GM23338 (cell line): ENCODE measurements at regions not wholly inside any gene's neighbourhood (a gene's known extent, or its start where the extent isn't known, plus 50 kb on each side); places are given as distances from the start of the nearest gene placed in this dataset.

ENCODE experiments used
- CREB1 ChIP-seq: fragments of 250-450 bp; sonication (Bioruptor Pico); IDR thresholded peaks from 2 replicates; pipeline ENCODE4 v1.5.0; 2020; ENCODE audit warnings: low read depth, mild to moderate bottlenecking, moderate library complexity
- EZH2 ChIP-seq: fragments of 200-600 bp; sonication (generic); IDR thresholded peaks from one replicate; pipeline ENCODE4 v1.8.0; 2017; ENCODE audit warnings: antibody characterized with exemption, mild to moderate bottlenecking, low read depth; ENCODE audit not compliant: unreplicated experiment
- EZH2phosphoT487 ChIP-seq: fragments of 200-600 bp; sonication (generic); IDR thresholded peaks from one replicate; pipeline ENCODE4 v1.8.1; 2018; ENCODE audit warnings: antibody characterized with exemption; ENCODE audit not compliant: unreplicated experiment
- NANOG ChIP-seq: IDR thresholded peaks from 2 replicates; pipeline ENCODE4 v1.6.1; 2016; ENCODE audit warnings: antibody characterized with exemption, borderline replicate concordance
- POLR2AphosphoS5 ChIP-seq: IDR thresholded peaks from 2 replicates; pipeline ENCODE4 v1.6.1; 2016; ENCODE audit warnings: antibody characterized with exemption, low read depth
- STAT1 ChIP-seq: IDR thresholded peaks from one replicate; pipeline ENCODE4 v1.6.1; 2016; ENCODE audit warnings: antibody characterized with exemption; ENCODE audit not compliant: unreplicated experiment
- ZNF331 ChIP-seq: fragments of 250-450 bp; sonication (Bioruptor Pico); IDR thresholded peaks from 2 replicates; pipeline ENCODE4 v1.5.0; 2020; ENCODE audit warnings: low read depth, mild to moderate bottlenecking, moderate library complexity
- ZNF462 ChIP-seq: fragments of 250-450 bp; sonication (Bioruptor Pico); IDR thresholded peaks from 2 replicates; pipeline ENCODE4 v1.5.0; 2020; ENCODE audit warnings: mild to moderate bottlenecking, moderate library complexity
- TF ChIP-seq, protein P1 (sequence below), 2 experiments: fragments of 200-600 bp in 1 of 2; sonication (generic) in 1 of 2; conservative IDR thresholded peaks; 2 replicates each; pipeline versions ENCODE4 v1.5.1 to v1.6.1; 2016 to 2017; ENCODE audit warnings: antibody characterized with exemption in 2 of 2, low read depth in 2 of 2, mild to moderate bottlenecking in 2 of 2, moderate library complexity in 1 of 2
- TF ChIP-seq, protein P2 (sequence below): IDR thresholded peaks from one replicate; pipeline ENCODE4 v1.6.1; 2018; ENCODE audit warnings: antibody characterized with exemption; ENCODE audit not compliant: unreplicated experiment

GRCh38 chr5:96017951-96018350 lies 56.3 kb upstream of the ELL2 start:
- TF ChIP-seq POLR2AphosphoS5 (no peak), EZH2 (no peak), CREB1 (no peak), ZNF331 (CRISPR knock-in tag) (no peak), EZH2phosphoT487 (no peak), ZNF462 (no peak), STAT1 (no peak), NANOG (no peak)
- TF ChIP-seq, protein P1, sequence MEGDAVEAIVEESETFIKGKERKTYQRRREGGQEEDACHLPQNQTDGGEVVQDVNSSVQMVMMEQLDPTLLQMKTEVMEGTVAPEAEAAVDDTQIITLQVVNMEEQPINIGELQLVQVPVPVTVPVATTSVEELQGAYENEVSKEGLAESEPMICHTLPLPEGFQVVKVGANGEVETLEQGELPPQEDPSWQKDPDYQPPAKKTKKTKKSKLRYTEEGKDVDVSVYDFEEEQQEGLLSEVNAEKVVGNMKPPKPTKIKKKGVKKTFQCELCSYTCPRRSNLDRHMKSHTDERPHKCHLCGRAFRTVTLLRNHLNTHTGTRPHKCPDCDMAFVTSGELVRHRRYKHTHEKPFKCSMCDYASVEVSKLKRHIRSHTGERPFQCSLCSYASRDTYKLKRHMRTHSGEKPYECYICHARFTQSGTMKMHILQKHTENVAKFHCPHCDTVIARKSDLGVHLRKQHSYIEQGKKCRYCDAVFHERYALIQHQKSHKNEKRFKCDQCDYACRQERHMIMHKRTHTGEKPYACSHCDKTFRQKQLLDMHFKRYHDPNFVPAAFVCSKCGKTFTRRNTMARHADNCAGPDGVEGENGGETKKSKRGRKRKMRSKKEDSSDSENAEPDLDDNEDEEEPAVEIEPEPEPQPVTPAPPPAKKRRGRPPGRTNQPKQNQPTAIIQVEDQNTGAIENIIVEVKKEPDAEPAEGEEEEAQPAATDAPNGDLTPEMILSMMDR (conservative IDR thresholded peaks at IDR 0.05; ENCODE audit: low read depth in 2 of 2): no peak
- TF ChIP-seq, protein P2, sequence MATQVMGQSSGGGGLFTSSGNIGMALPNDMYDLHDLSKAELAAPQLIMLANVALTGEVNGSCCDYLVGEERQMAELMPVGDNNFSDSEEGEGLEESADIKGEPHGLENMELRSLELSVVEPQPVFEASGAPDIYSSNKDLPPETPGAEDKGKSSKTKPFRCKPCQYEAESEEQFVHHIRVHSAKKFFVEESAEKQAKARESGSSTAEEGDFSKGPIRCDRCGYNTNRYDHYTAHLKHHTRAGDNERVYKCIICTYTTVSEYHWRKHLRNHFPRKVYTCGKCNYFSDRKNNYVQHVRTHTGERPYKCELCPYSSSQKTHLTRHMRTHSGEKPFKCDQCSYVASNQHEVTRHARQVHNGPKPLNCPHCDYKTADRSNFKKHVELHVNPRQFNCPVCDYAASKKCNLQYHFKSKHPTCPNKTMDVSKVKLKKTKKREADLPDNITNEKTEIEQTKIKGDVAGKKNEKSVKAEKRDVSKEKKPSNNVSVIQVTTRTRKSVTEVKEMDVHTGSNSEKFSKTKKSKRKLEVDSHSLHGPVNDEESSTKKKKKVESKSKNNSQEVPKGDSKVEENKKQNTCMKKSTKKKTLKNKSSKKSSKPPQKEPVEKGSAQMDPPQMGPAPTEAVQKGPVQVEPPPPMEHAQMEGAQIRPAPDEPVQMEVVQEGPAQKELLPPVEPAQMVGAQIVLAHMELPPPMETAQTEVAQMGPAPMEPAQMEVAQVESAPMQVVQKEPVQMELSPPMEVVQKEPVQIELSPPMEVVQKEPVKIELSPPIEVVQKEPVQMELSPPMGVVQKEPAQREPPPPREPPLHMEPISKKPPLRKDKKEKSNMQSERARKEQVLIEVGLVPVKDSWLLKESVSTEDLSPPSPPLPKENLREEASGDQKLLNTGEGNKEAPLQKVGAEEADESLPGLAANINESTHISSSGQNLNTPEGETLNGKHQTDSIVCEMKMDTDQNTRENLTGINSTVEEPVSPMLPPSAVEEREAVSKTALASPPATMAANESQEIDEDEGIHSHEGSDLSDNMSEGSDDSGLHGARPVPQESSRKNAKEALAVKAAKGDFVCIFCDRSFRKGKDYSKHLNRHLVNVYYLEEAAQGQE: no peak
